Renal cortex interstitium (tissue), 11 donors: ENCODE measurements at regions not wholly inside any gene's neighbourhood (a gene's known extent, or its start where the extent isn't known, plus 50 kb on each side); places are given as distances from the start of the nearest gene placed in this dataset.
"Not testable (repeated sequence)": the region's sequence is repeated elsewhere in the genome, so short reads cannot be mapped to it uniquely, and the experiment has no call there.

Experiments used
- DNase-seq, 11 donors: peaks; one replicate each; pipeline ENCODE4 v3.0.0-alpha.2; 2013; ENCODE audit warnings: low read depth in 9 of 11, low spot score in 4 of 11; ENCODE audit errors: extremely low read depth in 1 of 11

GRCh38 chr6:67971812-67972211 lies 663.3 kb upstream of the ADGRB3 start:
- no peak for DNase-seq

DNA sequence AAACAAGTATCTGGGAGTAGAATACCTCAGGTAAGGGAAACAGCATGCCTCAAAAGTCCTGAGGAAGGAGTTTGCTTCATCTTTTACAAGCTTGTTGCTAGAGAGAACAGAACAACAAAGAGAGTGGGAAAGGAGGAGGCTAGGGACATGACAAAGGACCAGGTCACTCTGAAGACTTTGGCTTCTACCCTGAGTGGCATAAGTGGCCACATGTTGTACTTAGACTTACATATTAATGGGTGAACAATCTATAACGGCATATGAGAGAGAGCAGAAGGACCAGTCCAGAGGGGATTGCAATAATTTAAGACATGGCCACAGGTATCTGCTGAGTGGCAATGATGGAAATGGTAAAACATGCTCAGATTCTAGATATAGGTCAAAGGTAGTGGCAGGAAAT lies 668.3 kb upstream of the ADGRB3 start:
- no peak for DNase-seq

DNA sequence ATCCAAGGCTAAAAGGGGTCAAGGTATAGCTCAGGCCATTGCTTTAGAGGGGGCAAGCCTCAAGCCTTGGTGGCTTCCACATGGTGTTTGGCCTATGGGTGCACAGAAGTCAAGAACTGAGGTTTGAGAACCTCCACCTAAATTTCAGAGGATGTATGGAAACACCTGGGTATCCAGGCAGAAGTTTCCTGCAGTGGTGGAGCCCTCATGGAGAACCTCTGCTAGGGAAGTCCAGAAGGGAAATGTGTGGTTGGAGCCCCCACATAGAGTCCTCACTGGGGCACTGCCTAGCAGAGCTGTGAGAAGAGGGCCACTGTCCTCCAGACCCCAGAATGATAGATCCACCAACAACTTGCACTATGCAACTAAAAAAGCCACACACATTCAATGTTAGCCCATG lies 678.7 kb upstream of the ADGRB3 start:
- DNase-seq, result no peak

- DNase-seq, result no peak
Measured at GRCh38 chr6:67952948-67953347, 682.1 kb upstream of the ADGRB3 start.

GRCh38 chr6:67952121-67952520 lies 683.0 kb upstream of the ADGRB3 start:
- no peak for DNase-seq

DNA sequence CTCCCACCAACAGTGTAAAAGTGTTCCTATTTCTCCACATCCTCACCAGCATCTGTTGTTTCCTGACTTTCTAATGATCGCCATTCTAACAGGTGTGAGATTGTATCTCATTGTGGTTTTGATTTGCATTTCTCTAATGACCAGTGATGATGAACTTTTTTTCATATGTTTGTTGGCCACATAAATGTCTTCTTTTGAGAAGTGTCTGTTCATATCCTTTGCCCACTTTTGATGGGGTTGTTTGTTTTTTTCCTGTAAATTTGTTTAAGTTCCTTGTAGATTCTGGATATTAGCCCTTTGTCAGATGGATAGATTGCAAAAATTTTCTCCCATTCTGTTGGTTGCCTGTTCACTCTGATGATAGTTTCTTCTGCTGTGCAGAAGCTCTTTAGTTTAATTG lies 687.3 kb upstream of the ADGRB3 start:
- not testable (repeated sequence) for DNase-seq

- no peak for DNase-seq
Measured at GRCh38 chr6:67935976-67936477, 699.1 kb upstream of the ADGRB3 start.

DNA sequence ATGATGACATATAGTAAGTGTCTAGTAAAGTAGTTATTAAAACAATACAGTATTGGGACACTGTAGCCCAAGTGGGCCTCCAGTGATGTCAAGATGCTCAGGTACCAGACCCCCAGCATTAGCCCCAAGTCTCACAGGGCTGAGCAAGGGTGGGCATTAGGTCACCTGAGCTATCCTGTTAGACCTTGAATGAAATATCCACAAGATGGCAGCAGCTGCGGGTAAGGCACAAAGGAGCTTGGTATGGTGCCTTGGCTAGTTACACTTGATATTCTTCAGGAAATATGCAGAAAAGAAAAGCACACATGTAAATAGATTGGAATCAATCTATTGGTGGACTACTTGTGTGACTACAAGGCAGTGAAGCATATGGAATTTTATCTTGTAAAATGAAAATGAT lies 701.8 kb upstream of the ADGRB3 start:
- no peak for DNase-seq

DNA sequence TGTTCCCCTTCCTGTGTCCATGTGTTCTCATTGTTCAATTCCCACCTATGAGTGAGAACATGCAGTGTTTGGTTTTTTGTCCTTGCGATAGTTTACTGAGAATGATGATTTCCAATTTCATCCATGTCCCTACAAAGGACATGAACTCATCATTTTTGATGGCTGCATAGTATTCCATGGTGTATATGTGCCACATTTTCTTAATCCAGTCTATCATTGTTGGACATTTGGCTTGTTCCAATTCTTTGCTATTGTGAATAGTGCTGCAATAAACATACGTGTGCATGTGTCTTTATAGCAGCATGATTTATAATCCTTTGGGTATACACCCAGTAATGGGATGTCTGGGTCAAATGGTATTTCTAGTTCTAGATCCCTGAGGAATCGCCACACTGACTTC lies 712.5 kb upstream of the ADGRB3 start:
- DNase-seq, result not testable (repeated sequence)

DNA sequence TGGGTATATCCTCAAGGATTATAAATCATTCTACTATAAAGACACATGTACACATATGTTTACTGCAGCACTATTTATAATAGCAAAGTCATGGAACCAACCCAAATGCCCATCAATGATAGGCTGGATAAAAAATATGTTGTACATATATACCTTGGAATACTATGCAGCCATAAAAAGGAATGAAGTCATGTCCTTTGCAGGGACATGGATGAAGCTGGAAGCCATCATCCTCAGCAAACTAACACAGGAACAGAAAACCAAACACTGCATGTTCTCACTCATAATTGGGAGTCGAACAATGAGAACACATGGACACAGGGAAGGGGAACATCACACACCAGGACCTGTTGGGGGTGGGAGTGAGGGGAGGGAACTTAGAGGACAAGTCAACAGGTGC lies 715.0 kb upstream of the ADGRB3 start:
- not testable (repeated sequence) for DNase-seq

DNA sequence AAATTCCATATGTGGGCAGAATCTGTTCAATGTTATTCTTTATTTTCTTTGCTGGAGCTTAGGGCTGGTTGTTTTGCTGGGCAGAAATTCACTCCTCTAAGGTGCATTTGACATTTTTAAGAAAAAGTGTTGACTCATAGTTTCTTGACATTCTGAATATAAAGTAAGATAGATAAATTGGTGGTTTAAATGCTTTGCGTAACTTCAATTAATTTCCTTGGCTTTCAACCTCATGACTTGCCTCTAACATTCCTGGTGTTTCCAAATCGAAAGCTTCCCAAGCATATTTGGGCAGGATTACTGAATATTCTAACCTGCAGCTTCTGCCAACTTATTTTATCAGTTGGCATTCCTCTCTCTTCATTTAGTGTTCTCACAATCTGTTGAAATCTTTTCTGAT lies 718.7 kb upstream of the ADGRB3 start:
- no peak for DNase-seq

DNA sequence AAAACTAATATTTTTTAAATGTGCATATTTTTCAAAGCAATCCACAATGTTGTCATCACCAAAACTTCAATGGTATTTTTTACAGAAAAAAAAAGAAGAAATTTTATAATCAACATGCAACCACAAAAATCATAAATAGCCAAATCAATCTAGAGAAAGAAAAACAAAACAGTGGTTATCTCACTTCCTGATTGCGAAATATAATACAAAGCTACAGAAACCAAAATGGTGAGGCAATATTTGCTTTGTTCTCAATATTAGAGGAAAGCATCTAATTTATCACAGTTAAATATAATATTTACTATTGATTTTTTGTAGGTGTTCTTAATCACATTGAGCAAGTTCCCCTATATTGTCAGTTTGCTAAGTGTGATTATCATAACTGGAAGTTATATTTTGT lies 720.7 kb upstream of the ADGRB3 start:
- DNase-seq, result no peak

- no peak for DNase-seq
Measured at GRCh38 chr6:67909354-67909753, 725.7 kb upstream of the ADGRB3 start.

DNA sequence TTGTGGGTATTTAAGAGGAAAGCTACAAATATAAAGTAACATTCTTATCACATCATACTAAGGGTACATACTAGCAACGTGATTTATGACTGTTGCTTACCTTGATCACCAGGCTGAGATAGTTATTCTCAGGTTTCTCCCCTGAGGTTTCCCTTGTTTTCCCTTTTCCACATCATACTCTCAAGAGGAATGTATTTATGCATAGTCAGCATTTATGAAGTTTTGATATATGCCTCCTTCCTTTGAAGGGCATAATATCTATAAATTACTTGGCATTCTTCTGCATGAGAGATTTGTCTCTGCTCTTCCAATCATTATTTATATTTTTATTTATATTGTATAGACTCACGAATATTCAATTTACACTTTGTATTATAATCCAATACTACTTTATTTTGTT lies 726.7 kb upstream of the ADGRB3 start:
- no peak for DNase-seq

DNA sequence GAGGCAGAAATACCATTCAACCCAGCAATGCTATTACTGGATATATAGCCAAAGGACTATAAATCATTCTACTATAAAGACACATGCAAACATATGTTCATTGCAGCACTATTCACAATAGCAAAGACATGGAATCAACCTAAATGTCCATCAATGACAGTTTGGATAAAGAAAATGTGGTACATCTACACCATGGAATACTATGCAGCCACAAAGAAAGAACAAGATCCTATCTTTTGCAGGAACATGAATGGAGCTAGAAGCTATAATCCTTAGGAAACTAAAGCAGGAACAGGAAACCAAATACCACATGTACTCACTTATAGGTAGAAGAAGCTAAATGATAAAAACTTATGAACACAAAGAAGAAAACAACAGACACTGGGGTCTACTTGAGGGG lies 730.3 kb upstream of the ADGRB3 start:
- DNase-seq, result not testable (repeated sequence)

GRCh38 chr6:67898875-67899274 lies 736.2 kb upstream of the ADGRB3 start:
- DNase-seq, result no peak

DNA sequence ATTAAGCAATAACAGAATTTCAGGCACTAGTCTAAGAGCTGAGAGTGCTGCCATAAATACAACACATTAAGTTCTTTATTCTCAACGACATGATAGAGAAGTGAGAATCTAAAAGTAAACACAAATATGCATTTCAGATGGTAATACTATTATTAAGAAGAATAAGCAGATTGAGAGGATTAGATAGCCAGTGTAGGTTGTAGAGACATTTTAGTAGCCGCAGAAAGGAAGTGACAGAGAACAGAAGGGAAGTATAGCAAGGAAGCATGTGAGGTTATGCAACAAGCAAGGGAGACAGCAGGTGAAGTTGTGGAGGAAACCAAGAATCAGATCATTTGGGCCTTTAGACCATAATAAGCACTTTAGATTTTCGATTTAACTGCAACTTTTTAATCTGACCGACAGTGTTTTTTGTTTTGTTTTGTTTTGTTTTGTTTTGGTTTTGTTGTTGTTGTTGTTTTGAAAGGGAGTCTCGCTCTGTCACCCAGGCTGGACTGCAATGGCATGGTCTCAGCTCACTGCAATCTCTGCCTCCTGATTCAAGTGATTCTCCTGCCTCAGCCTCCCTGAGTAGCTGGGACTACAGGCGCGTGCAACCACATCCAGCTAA lies 737.0 kb upstream of the ADGRB3 start:
- no peak for DNase-seq

DNA sequence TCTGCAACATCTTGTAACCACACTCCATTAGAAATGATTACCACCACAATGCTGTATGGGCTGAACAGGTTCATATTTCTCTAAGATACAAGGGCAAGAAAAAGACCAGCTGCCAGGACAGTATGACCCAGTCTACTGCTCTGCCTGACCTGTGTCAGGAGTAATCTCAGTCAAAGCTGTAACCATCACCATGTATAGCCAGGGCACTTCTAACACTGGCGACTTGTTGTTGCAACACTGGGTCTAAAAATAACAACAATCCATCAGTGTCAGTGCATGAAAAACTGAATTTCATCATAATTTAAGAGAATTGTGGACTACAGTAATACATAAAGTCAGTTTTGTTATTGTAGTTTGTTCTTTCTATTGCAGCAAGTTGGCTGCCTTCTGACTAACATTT lies 738.6 kb upstream of the ADGRB3 start:
- no peak for DNase-seq

GRCh38 chr6:67889682-67889995 lies 745.4 kb upstream of the ADGRB3 start:
- no peak for DNase-seq

DNA sequence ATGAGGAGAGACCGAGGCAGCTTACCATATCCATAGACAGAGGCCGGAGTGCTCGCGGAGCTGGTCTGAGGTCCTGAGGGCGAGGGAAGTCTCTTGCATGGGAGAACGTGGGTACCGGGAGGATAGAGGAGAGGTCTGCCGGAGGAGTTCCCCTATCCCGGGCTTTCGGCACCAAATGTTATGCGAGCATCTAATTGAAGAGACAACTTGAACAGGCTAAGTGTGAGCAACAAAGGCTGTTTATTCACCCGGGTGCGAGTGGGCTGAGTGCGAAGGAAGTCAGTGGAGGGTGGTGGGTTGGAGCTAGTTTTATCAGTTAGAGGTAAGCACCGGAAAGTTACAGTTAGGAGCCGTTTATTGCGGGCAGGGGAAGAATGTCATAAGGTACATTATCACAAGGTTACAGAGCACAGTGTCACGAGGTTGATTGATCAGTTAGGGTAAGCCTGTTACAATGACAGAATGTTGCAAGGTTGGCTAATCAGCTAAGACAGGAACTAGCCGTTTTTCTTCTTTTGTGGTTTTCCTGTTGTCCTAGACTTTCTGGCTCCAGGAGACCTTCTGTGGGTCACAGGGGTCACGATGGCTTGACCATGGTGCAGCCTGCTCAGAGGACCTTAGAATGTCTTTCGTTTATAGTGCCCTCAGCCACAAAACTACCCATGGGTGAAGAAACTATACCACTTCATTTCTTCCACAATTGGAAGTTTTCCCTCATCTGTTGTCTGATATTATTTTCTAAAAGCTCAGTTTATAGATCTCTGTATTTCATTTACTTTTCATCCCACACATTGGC lies 746.0 kb upstream of the ADGRB3 start:
- DNase-seq, result no peak

GRCh38 chr6:67888546-67888885 lies 746.6 kb upstream of the ADGRB3 start:
- no peak for DNase-seq
